Nephron (organoid): ENCODE measurements at regions not wholly inside any gene's neighbourhood (a gene's known extent, or its start where the extent isn't known, plus 50 kb on each side); places are given as distances from the start of the nearest gene placed in this dataset.

Source experiments
- H3K27ac Mint-ChIP-seq, 3 experiments: 2 replicates each; pipeline ENCODE4 v1.8.0; 2020; ENCODE audit warnings: mixed read lengths in 3 of 3, mild to moderate bottlenecking in 2 of 3, moderate library complexity in 1 of 3
- H3K27me3 Mint-ChIP-seq: 2 replicates; pipeline ENCODE4 v1.8.0; 2021; ENCODE audit warnings: low read depth, mild to moderate bottlenecking, moderate library complexity, mixed read lengths
- H3K36me3 Mint-ChIP-seq: 2 replicates; pipeline ENCODE4 v1.8.0; 2020; ENCODE audit warnings: low read depth, mixed read lengths
- H3K4me1 Mint-ChIP-seq: 2 replicates; pipeline ENCODE4 v1.8.0; 2020; ENCODE audit warnings: mixed read lengths
- H3K4me3 Mint-ChIP-seq, 3 experiments: 2 replicates each; pipeline ENCODE4 v1.8.0; 2020; ENCODE audit warnings: mild to moderate bottlenecking in 3 of 3, mixed read lengths in 3 of 3, moderate library complexity in 2 of 3
- H3K9me3 Mint-ChIP-seq: 2 replicates; pipeline ENCODE4 v1.8.0; 2020; ENCODE audit warnings: mixed read lengths
- TF ChIP-seq, protein P1 (sequence below), 3 experiments: fragments of 200-600 bp; sonication (generic); IDR thresholded peaks; one replicate each; pipeline ENCODE4 v1.5.0; 2021; ENCODE audit warnings: antibody characterized with exemption in 3 of 3; ENCODE audit not compliant: unreplicated experiment in 3 of 3

DNA sequence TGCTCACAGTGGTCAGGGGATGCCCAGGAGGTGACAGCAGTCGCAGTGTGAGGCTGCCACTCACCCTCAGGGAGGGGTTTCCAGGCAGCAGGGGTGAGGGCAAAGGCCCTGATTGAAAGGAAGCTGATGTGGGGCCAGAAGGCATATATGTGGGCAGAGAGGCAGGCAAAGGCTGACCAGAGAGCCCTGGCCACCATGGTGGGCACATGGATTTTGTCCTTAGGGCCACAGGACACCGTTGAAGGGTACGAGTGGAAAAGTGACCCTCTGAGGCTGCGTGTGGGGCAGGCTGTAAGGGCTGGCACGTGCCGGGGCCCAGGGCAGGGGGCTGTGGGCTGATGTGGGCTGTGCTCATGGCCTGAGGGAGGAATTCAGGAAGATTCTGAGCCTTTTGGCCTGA lies 57.5 kb upstream of the ZNF32 start:
- peak overlapping the region in 1 of 3 experiments; percentile 17 for H3K27ac Mint-ChIP-seq
- TF ChIP-seq, protein P1, sequence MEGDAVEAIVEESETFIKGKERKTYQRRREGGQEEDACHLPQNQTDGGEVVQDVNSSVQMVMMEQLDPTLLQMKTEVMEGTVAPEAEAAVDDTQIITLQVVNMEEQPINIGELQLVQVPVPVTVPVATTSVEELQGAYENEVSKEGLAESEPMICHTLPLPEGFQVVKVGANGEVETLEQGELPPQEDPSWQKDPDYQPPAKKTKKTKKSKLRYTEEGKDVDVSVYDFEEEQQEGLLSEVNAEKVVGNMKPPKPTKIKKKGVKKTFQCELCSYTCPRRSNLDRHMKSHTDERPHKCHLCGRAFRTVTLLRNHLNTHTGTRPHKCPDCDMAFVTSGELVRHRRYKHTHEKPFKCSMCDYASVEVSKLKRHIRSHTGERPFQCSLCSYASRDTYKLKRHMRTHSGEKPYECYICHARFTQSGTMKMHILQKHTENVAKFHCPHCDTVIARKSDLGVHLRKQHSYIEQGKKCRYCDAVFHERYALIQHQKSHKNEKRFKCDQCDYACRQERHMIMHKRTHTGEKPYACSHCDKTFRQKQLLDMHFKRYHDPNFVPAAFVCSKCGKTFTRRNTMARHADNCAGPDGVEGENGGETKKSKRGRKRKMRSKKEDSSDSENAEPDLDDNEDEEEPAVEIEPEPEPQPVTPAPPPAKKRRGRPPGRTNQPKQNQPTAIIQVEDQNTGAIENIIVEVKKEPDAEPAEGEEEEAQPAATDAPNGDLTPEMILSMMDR (IDR thresholded peaks at IDR 0.05; ENCODE audit: unreplicated experiment in 3 of 3), result no peak
- H3K27me3 Mint-ChIP-seq, result peaks cover 10% of the 10 kb centered on the region
- no peaks in the 10 kb centered on the region for H3K9me3 Mint-ChIP-seq
- no peaks in the 10 kb centered on the region for H3K36me3 Mint-ChIP-seq
- no peak overlapping the region for H3K4me3 Mint-ChIP-seq
- H3K4me1 Mint-ChIP-seq, result peaks cover 18% of the 10 kb centered on the region

DNA sequence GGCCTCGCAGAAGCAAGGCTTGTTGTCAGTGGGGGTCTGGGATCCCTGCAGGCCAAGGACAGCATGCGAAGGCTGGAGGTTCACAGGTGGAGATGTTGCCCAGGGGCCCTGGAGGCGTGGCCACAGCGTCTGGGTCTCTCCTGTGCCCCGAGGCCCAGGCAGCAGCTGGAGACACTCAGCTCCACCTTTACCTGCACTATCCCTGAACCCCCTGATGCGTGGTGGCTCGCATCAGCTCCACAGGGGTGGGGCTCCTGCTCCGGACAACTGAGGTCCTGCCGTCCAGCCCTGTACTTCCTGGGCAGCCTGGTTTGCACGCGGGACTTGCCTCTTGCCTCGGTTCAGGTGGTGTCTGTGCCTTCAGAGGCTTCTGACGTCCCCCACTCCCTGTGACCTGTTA lies 54.6 kb upstream of the ZNF32 start:
- Mint-ChIP-seq H3K9me3 (no peaks in the 10 kb centered on the region), H3K4me1 (peaks cover 29% of the 10 kb centered on the region), H3K4me3 (no peak overlapping the region), H3K27ac (peak overlapping the region in 1 of 3 experiments; percentile 65), H3K36me3 (no peaks in the 10 kb centered on the region), H3K27me3 (peaks cover 10% of the 10 kb centered on the region)
- TF ChIP-seq, protein P1 (IDR thresholded peaks at IDR 0.05; ENCODE audit: unreplicated experiment in 3 of 3), result no peak

DNA sequence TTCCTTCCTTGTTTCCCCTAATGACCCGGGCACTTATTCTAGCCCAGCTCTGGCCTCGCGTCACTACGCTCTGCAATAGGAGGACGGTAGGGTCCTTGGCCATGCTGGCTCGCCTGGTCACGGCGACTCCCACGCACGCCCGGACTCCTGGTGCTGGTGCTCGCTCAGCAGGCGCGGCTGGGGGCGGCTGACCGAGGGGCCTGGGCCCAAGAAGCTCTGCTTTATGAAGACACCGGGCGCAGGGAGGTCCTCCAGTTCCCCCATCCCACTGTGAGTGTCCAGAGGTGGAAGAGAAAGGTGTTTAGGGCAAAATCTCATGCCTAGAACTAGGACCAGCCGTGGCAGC lies 54.2 kb upstream of the ZNF32 start:
- Mint-ChIP-seq H3K27ac (no peak overlapping the region), H3K9me3 (no peaks in the 10 kb centered on the region), H3K36me3 (no peaks in the 10 kb centered on the region), H3K4me3 (no peak overlapping the region), H3K27me3 (peaks cover 10% of the 10 kb centered on the region), H3K4me1 (peaks cover 25% of the 10 kb centered on the region)
- TF ChIP-seq, protein P1 (IDR thresholded peaks at IDR 0.05; ENCODE audit: unreplicated experiment in 3 of 3), result no peak

DNA sequence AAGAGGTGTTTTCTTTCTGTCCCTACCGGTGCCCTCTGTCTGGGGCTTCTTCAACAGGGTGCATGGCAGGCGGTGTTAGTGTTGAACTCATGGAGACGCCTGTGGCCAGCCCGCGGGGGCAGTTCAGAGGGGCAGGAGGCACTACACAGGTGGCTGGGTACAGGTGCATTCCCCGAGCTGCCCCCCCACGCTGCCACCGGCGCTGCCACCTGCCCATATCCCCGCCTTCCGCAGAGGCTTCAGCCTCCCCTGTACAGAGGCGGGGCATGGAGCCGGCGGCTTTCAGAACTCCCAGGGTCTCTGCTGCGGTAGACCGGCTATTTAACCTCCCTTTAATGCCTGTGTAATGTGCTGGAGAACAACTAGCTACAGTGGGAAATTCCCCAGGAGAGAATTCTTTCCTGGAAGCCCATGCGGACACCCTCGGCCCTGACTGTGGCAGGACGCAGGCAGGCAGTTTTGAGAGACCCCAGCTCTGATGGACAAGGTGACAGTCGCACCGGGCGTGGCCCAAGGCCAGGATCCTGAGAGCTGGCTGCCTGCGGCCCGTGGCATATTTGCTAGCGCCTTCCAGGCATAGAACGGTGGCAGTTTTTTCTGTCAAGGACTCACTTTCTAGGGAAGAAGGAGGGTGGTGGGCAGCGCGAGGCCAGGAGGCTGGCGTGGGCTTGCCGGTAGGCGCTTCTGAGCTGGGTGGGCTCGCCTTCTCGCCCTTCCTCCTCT lies 53.7 kb upstream of the ZNF32 start:
- TF ChIP-seq, protein P1 (IDR thresholded peaks at IDR 0.05; ENCODE audit: unreplicated experiment in 3 of 3), result no peak
- Mint-ChIP-seq H3K4me1 (peaks cover 20% of the 10 kb centered on the region), H3K4me3 (no peak overlapping the region), H3K27ac (no peak overlapping the region), H3K27me3 (peaks cover 10% of the 10 kb centered on the region), H3K36me3 (no peaks in the 10 kb centered on the region), H3K9me3 (no peaks in the 10 kb centered on the region)

DNA sequence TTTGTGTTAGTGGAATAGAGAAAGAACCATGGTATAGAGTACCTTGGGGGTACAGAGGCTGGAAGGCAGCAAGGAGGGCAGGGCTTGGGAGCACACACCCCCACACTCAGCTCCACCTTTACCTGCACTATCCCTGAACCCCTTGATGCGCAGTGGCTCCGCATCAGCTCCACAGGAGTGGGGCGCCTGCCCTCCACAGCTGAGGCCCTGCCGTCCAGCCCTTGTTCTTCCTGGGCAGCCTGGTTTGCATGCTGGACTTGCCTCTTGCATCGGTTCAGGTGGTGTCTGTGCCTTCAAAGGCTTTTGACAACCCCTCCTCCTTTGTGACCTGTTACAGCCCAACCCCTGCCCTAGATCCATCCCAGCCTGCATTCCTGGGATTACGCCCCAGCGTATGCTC lies 52.6 kb upstream of the ZNF32 start:
- Mint-ChIP-seq H3K4me1 (peaks cover 18% of the 10 kb centered on the region), H3K9me3 (no peaks in the 10 kb centered on the region), H3K27ac (peak overlapping the region in 1 of 3 experiments; percentile 59), H3K4me3 (no peak overlapping the region), H3K36me3 (no peaks in the 10 kb centered on the region), H3K27me3 (peaks cover 8% of the 10 kb centered on the region)
- TF ChIP-seq, protein P1 (IDR thresholded peaks at IDR 0.05; ENCODE audit: unreplicated experiment in 3 of 3), result no peak

DNA sequence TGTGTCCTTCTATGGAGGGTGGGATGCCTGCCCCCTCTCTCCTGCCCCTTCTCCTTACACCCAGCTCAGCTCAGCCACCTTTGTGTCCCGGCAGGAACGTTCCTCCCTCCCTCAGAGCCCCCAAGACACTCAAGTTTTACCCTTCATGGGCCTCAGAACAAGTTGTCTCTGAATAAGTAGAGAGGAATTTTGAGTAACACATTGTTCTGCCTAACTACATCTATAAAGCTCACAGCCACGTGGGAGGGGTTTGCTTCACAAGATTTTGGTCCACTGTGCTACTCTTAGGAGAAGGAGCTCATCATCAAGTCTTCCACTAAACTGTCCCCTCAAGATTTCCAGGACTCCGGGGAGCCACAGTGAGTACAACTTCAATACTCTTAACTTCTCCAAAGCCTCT lies 51.6 kb upstream of the ZNF32 start:
- Mint-ChIP-seq H3K27ac (peak overlapping the region; percentile 13 to 67 (median 61)), H3K36me3 (no peaks in the 10 kb centered on the region), H3K9me3 (no peaks in the 10 kb centered on the region), H3K4me1 (peaks cover 18% of the 10 kb centered on the region), H3K27me3 (no peaks in the 10 kb centered on the region), H3K4me3 (no peak overlapping the region)
- TF ChIP-seq, protein P1 (IDR thresholded peaks at IDR 0.05; ENCODE audit: unreplicated experiment in 3 of 3), result no peak
